ENCODE measurements at regions not wholly inside any gene's neighbourhood (a gene's known extent, or its start where the extent isn't known, plus 50 kb on each side); places are given as distances from the start of the nearest gene placed in this dataset.

DNA sequence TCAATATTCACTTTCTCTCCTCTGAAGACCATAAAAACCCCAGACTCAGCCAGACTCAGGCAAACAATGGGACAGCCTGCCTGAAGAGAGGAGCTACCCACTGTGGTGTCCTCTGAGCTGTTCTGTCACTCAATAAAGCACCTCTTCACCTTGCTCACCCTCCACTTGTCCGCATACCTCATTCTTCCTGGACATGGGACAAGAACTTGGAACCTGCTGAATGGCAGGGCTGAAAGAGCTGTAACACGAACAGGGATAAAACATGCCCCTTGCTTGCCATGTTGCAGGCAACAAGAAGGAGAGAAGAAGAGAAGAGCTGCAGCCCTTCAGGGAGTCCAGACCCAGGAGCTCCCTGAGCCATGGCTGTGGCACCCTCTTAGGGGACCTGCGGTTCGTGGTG, 86.8 kb upstream of the SEMA6A start:
- DNase-seq (ENCODE audit: low read depth in 4 of 4, low spot score in 3 of 4), result no peak

DNA sequence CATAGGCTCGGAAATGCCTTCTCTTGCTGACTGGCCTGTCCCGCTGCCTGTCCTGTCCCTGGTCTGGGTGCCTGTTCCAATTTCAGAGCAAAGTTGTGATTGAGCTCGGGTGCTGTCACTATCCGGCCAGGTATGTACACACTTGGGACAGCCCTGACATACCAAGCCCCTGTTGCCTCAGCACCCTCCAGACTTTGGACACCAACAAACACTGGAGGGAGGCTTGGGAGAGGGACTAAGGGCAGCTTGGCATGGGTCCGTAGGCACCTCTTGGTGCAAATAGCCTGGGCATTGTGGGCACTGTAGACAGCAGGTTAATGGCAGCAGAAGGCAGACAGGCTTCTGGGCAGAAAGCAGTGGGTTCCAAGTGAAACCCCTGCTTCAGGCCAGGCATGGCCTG, 86.3 kb upstream of the SEMA6A start:
- no peak for DNase-seq (ENCODE audit: low read depth in 4 of 4, low spot score in 3 of 4)

DNA sequence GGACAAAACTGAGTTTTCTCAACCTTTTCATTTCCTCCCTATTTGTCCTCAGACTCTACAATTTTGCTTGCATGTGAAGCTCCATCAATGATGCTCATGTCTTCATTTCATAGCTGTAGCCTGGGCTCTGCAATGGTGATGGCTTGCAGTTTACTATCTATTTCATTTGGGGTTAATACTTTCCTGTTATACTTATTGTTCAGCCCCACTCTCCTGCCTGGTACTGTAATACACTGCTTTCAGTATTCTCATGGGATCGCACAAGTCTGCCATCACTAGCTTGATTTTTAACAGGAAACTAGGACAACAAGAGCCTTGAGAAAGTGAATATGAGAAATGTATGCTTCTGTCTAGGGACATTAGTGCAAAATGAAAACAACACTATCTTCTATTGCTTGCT, 84.2 kb upstream of the SEMA6A start:
- no peak for DNase-seq (ENCODE audit: low read depth in 4 of 4, low spot score in 3 of 4)

DNA sequence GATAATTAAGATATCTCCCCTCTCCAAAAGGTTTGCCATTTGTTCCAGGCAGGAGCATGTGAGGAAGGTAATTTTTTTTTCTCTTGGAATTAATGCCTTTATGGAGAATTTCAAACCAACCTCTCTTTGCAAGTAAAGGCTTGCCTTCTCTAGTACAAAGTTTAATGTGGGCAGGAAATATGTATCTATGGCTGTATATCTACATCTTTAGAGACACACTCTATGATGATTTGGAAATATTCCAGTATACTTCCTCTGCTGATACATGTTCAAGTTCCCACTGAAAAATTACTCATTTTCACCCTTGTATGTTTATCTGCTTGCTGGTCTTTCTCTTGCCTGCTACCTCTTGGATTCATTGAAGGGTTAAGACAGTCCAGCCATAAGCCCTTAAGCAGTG, 83.5 kb upstream of the SEMA6A start:
- DNase-seq (ENCODE audit: low read depth in 4 of 4, low spot score in 3 of 4), result no peak

DNA sequence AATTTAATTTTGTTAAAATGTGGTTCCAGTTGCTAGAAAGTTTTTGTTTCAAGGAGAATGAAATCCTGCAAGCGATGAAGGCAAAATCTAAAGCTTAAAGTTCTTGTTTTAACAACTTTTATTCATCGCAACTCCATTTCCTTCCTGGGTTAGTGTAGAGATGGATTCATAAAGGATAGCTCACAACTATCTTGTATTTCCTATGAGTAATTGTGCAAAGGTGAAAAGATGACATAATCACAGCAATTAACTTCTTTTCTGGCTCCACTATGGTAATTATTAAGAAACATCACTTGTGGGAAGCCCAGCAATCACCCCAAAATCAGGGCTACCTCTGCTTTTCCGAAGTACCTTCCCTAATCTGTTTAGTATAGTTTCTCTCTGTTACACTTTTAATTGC, 80.8 kb upstream of the SEMA6A start:
- DNase-seq (ENCODE audit: low read depth in 4 of 4, low spot score in 3 of 4), result no peak

DNA sequence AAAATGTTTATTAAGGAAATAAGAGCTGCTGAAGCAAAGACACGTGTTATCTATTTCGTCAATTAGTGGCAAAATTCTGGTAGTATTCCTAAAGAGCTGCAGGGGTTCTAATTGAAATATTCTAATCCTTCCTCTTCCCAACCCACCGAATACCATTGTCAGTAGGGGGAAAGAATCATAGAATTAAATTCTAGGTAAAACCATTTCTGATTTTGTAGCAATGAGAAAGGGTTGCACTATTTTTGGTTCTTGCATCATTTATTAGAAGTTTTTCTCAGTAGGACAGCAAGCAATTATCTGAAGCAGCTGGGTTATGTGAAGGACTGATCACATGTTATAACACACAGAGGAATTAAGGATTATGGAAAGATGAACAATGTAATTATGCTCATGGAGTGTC, 80.3 kb upstream of the SEMA6A start:
- DNase-seq (ENCODE audit: low read depth in 4 of 4, low spot score in 3 of 4), result no peak

DNA sequence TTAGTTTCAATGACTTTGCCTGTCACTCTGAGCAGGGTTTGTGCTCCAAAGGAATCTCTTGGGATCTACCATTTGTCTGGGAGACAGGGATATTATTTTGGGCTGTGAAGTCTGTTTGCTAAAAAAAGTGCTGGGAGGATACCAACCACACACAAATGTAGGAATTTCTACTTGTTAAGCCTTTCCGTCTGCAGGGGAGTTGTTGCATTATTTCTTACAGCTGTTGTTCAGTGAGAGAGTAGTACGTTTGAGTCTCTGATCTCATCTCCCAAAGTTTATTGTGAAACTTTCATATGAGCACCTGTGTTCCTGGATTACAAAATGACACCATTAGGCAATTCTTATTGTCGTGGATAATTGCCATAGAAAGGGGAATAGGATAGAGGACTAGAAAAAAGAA, 78.3 kb upstream of the SEMA6A start:
- DNase-seq (ENCODE audit: low read depth in 4 of 4, low spot score in 3 of 4), result no peak

DNA sequence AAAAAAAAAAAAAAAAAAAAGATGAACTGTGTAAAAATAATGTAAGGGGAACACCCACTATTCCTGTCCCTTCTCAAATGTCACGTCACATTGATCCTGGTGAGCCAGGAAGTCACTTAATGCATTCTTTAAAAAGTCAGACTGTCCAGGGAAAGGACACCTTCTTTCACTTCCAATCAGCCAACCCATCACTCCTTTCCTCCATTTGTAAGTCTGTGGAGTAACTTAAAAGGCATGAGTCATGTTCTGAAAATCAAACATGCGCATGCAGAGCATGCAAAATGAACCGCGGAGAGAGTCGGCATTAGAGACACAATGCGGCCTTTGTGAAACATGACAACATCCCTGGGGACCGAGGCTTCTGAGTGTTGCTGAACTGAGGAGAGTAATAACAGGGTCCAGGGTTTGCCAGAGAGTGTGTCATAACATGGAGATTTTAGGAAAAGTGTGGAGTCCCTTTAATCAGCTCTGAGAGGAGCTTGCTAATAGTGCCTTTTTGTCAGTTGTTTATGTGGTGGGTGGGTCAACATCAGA, 77.6 kb upstream of the SEMA6A start:
- DNase-seq (ENCODE audit: low read depth in 4 of 4, low spot score in 3 of 4), result peak in 2 of 4 donors; percentile 3 to 16

DNA sequence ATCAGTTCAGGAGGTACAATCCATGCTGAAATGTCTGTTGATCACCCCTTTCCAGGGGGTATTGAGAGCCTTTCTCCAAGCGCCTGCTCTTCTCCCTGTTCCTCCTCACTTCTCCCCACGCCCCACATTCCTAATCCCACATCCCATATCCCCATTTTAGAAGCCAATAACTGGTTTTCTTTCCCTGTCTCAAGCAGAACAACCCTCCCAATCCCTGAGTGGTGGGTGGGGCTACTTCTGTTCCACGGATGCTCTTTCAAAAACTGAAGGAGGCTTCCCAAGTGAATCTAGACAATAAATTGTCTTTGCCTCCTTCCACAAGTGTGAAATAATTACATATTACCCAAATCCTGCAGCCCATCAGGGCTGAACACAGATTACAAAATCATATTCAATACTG, 77.0 kb upstream of the SEMA6A start:
- no peak for DNase-seq (ENCODE audit: low read depth in 4 of 4, low spot score in 3 of 4)

DNA sequence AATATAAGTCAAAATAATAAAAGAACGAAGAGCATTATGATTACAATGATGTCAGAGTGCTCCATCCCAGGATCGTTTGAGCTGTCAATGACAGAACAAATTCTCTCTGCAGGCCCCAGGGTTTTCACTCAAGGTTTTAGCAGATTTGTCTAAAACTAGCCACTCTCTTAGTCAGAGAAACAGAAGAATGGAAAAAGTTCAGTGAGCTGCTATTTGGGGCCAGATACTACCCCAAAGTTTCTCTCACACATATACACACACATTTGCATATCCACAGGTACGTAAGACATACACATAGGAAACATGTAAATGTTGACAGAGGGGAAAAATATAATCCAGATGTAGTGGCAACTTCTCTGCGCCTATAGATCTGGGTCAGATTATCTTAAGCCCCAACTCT, 76.3 kb upstream of the SEMA6A start:
- no peak for DNase-seq (ENCODE audit: low read depth in 4 of 4, low spot score in 3 of 4)

DNA sequence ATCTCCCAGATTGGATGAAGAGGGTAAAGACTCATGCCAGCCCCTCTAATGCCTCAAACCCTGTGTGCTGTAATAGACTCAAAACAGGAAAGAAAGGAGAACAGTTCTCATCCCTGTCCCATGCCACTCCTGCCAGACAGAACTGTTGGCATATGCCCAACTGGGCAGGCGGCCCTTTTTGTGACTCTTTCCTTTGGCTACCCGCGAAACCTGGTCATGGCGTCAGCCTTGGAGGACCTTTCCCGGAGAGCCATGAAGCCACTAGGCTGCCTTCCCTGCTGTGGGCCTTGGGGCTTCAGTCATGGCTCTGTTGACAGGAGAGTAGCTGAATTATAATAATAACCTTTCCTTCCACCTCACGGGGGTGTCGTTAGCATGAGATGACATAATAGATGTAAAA, 75.9 kb upstream of the SEMA6A start:
- no peak for DNase-seq (ENCODE audit: low read depth in 4 of 4, low spot score in 3 of 4)

DNA sequence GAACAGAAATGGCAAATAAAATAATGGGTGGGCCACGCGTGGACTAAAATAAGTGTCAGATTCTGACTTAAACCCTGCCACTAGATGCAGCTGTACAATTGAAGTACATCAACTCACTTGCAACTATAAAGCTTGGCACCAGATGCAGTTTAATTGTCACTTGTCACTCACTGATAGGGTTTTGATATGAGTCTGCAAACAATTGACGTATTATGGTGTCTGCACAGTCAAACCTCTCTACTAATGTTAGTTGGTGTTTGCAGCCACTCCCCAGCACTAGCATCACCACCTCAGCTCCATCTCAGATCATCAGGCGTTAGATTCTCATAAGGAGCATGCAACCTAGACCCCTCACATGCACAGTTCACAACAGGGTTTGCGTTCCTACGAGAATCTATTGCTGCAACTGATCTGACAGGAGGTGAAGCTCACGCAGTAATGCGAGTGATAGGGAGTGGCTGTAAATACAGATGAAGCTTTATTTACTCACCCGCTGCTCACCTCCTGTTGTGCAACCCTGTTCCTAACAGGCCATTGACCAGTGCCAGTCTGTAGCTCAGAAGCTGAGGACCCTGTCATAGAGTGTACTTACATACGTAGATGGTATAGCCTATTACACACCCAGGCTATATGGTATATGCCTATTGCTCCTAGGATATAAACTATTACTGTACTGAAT, 72.1 kb upstream of the SEMA6A start:
- no peak for DNase-seq (ENCODE audit: low read depth in 4 of 4, low spot score in 3 of 4)

DNA sequence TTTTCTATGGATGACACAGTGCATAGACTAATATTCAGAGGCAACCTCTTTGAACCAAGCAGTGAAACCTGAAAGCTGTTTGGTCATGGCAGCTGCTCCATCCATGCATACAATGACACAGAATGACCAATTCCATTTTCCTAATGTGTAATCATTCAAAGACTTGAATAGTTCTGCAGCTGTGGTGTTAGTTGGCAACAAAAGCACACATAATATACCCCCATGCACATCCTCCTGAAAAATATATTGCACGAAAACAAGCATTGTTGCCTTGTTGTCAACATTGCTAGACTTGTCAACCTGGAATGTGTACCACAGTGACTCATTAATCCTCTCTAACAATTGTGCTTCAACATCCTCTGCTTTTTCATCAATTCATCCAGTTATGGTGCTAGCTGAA, 71.0 kb upstream of the SEMA6A start:
- DNase-seq (ENCODE audit: low read depth in 4 of 4, low spot score in 3 of 4), result no peak

DNA sequence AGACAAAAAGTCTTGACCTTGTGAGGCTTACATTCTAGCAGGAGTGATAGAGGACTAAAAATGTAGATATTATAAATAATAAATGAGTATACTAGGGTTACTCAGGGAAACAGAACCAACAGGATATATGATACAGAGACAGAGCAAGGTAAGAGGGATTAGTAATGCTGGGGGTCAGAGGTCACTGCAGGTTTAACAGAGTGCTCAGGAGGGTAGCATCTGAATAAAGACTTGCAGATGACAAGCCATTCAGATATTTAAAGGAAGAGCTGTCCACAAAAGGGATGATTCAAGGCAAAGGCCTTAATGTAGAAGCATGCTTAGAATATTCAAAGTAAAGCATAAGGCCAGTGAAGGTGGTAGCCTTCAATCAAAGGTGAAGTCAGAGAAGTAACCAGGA, 65.6 kb upstream of the SEMA6A start:
- DNase-seq (ENCODE audit: low read depth in 4 of 4, low spot score in 3 of 4), result no peak

DNA sequence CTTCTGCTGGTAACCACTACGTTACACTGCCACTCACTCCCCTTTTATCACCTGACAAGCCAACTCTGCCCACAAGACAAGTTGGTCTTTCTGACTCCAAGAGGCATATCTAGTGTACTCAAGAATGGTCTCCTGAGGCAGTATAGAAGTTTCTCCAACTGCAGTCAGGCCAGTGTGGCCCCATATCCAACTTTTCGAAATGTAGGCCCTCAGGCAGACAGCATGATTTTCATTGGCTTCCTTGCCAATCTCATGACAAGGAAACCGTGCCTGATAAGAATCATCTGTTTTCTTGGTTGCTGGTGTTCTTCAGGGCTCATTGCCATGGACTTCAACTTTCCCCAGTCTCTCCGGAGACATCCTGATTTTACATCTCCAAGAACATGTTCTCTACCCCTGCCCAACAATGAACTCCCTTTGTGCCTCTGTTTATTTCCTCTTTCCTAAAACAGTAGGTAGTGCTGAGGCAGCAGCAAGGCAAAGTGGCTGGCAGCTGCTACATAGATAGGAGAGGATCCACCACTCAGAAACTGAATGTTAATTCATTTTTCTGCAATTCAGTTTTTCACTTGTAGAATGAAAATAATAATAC, 62.6 kb upstream of the SEMA6A start:
- no peak for DNase-seq (ENCODE audit: low read depth in 4 of 4, low spot score in 3 of 4)

DNA sequence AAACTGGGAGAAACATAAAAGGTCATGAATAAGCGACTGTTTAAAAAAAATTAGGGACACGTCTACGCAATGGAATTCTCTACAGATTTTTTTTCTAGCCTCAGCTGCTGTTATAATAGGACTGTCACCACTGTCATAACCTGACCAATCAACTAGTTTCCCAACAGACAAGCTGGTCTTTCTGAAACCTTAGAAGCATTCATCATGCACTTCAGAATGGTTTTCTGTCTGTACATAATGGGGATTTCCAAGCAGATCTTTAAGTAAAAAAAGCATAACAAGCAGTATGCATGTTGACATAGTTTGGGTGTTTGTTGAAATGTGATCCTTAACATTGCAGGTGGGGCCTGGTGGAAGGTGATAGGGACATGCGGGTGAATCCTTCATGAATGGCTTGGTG, 58.3 kb upstream of the SEMA6A start:
- DNase-seq (ENCODE audit: low read depth in 4 of 4, low spot score in 3 of 4), result no peak

DNA sequence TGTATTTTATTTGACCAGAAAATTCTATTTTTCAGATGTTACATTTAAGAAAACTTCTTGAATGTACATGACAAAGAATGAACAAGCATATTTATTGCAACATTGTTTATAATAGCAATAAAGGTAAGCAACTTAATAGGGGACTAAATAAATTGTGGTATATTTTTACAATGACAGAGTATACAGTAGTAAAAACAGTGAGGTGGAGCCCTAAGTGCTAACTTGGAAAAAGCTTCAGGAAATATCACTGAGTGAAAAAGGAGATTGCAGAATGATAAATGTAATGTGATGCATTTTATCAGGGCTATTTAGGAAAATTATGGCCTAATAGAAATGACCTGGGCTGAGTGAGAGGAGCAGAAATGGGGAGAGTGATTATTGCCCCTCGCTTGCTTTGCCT, 56.5 kb upstream of the SEMA6A start:
- DNase-seq (ENCODE audit: low read depth in 4 of 4, low spot score in 3 of 4), result no peak

DNA sequence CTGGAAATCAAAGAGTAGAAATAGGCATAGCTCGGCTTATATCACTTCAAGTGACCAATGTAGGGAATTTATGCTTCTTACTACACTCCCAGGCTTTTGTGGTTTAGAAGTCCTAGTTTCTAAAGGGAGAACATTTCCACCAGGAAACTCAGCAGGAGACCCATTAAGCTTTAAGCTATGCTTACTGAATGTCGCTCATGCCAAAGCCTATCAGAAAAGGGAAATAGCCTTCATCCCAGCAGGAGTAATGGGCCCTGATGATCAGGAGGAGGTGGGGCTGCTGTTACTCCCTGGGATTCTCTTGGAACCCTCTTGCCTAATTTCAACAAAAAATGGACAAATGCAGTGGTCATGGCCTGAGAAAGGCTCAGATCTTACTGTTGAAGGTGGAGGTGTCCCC, 54.5 kb upstream of the SEMA6A start:
- DNase-seq (ENCODE audit: low read depth in 4 of 4, low spot score in 3 of 4), result no peak

DNA sequence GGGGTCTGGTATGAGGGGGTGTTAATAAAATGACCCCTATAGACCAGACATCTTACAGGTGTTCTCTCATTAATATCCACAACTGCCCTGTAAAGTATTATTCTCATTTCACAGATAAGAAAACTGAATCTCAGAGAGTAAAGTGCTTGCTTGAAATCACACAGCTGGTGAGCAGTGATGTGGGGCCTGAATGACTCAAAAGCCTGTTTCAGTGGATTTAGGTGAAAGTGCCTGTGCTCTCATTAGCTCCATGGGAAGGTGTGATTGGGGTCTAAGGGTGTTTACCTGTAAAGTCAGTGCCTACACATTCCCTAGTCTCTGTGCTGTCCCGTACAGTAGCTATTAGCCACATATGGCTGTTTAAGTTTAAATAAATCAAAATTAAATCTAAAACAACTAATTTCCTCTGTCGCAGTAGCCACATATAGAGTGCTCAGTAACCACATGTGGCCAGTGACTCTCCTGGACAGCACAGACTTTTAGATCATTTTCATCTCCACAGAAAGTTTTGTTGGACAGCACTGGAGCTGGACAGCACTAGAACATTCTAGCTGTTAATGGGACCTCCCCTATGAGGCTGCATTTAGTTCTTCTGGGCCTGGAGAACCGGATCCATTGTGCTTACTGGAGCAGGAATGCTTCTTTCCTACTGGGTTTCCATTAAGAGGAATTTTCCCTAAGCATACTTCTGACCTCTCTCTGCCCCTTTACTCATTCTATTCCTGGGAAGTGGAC, 52.5 kb upstream of the SEMA6A start:
- no peak for DNase-seq (ENCODE audit: low read depth in 4 of 4, low spot score in 3 of 4)

DNA sequence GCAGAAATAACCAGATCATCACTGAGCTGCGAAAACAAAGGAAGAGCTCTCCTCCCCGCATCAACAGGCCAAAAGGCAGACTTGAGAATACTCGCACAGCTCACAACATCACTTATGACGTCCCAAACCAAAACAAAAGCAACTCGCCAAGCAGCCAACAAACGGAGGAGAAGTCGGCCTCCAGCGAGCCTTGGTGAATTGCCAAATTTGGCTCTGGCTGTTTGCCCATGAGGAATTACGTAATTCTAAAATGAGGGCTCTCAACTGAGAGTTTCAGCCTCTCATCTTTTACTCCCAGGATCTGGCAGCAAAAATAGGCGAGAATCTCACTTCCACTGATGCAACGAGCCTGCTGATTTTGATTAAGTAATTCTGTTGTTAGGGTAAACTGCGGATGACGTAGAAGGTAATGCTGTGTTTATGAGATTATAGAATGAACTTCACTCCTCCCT, 51.7 kb upstream of the SEMA6A start:
- DNase-seq (ENCODE audit: low read depth in 4 of 4, low spot score in 3 of 4), result peak; percentile 43 to 64 (median 52)

Measured in left renal pelvis (tissue), 4 donors.